PFSK-1 (cell line): ENCODE measurements at regions not wholly inside any gene's neighbourhood (a gene's known extent, or its start where the extent isn't known, plus 50 kb on each side); places are given as distances from the start of the nearest gene placed in this dataset.

Experiments used
- FOXP2 ChIP-seq: optimal IDR thresholded peaks from 2 replicates; pipeline ENCODE3; 2011; ENCODE audit warnings: borderline replicate concordance, control low read depth, inconsistent platforms; ENCODE audit not compliant: insufficient read depth; ENCODE audit errors: extremely low read length, extremely low read depth
- POLR2AphosphoS5 ChIP-seq: IDR thresholded peaks from 2 replicates; pipeline ENCODE4 v1.6.1; 2012; ENCODE audit warnings: low read depth, mild to moderate bottlenecking, control low read depth, low read length, moderate library complexity
- SIN3A ChIP-seq: IDR thresholded peaks from 2 replicates; pipeline ENCODE4 v1.6.1; 2012; ENCODE audit warnings: mild to moderate bottlenecking, low read length, moderate library complexity, borderline replicate concordance; ENCODE audit not compliant: insufficient read depth
- TAF1 ChIP-seq: IDR thresholded peaks from 2 replicates; pipeline ENCODE4 v1.6.1; 2012; ENCODE audit warnings: low read length, control low read depth, borderline replicate concordance; ENCODE audit not compliant: insufficient read depth
- TF ChIP-seq, protein P1 (sequence below), 2 experiments: IDR thresholded peaks; 2 replicates each; pipeline versions ENCODE4 v1.6.1 to v1.8.0; 2011 to 2012; ENCODE audit warnings: low read depth in 2 of 2, low read length in 2 of 2, control low read depth in 1 of 2, inconsistent platforms in 1 of 2, mild to moderate bottlenecking in 1 of 2, moderate library complexity in 1 of 2; ENCODE audit not compliant: insufficient read depth in 1 of 2

DNA sequence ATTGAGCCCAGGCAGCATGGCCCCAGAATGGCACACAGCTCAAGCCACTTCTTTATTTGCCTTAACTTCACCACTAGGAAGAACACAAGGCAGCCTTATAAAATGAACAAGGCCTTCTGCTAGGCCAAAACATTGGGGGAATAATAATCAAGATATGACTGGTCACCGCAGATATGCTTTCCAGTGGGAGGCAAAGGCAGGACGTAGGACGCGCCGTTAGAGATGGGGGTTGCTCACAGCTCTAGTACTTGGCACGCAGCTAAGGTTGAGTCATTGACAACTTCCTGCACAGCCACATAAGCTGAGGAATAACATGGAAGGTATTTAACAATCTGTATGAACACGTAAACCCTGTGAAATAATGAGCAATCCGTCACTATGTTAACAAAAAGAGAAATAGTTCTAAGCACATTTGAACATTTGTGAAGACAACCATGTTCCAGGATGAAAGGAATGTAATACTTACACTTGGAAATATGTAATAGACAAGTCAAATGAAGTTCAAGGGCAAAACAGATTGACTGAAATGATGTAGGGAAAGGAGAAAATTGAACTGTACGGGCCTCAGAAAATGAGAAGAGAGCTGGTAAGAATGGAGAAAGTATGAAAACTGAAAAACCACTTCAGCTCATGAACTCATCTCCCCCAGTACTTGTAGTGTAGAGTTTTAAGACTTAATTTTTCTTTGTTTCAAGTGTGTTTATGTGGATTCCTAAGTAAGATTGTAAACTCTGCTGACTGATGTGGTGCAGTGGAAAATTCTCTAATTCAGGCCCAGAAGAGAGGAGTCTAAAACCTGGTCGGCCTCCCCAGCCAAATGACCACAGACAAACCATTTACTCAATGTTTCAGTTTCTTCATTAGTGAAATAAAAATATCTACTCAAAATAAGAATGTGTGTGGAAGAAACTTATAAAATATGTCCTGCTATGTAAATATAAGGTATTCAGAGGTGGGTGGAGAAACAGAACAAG lies 59.3 kb upstream of the CCDC91 start:
- TF ChIP-seq FOXP2 (peak; percentile 90), TAF1 (no peak), SIN3A (peak; percentile 63; the same call in 1 of the 2 replicates), POLR2AphosphoS5 (no peak)
- TF ChIP-seq, protein P1, sequence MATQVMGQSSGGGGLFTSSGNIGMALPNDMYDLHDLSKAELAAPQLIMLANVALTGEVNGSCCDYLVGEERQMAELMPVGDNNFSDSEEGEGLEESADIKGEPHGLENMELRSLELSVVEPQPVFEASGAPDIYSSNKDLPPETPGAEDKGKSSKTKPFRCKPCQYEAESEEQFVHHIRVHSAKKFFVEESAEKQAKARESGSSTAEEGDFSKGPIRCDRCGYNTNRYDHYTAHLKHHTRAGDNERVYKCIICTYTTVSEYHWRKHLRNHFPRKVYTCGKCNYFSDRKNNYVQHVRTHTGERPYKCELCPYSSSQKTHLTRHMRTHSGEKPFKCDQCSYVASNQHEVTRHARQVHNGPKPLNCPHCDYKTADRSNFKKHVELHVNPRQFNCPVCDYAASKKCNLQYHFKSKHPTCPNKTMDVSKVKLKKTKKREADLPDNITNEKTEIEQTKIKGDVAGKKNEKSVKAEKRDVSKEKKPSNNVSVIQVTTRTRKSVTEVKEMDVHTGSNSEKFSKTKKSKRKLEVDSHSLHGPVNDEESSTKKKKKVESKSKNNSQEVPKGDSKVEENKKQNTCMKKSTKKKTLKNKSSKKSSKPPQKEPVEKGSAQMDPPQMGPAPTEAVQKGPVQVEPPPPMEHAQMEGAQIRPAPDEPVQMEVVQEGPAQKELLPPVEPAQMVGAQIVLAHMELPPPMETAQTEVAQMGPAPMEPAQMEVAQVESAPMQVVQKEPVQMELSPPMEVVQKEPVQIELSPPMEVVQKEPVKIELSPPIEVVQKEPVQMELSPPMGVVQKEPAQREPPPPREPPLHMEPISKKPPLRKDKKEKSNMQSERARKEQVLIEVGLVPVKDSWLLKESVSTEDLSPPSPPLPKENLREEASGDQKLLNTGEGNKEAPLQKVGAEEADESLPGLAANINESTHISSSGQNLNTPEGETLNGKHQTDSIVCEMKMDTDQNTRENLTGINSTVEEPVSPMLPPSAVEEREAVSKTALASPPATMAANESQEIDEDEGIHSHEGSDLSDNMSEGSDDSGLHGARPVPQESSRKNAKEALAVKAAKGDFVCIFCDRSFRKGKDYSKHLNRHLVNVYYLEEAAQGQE (IDR thresholded peaks at IDR 0.05; ENCODE audit: insufficient read depth in 1 of 2, low read depth in 2 of 2, low read length in 2 of 2): 0 out of 4 replicates have a peak, but pooled peaks of 1 of the 2 experiments have one; percentile 54

DNA sequence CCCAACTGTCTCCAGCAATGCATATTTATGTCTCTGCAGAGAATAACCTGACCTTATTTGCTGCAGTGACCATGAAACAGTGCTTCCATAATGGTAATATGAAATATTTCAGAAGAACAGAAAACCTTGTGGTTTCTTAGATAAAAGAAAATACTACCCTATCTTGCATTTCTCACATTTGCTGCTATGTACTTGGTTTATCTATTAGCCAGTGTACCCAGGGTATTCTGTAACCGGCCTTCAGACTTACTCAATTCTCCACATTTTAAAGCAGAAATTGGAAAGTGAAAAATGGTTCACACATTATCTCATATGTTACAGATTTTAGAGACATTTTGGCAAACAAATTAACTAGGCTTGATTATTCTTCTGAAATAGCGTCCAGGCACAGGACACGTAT lies 57.9 kb upstream of the CCDC91 start:
- no peak for TF ChIP-seq POLR2AphosphoS5
- TF ChIP-seq TAF1: no peak
- TF ChIP-seq, protein P1 (IDR thresholded peaks at IDR 0.05; ENCODE audit: insufficient read depth in 1 of 2, low read depth in 2 of 2, low read length in 2 of 2): no peak
- no peak for TF ChIP-seq SIN3A
- TF ChIP-seq FOXP2: no peak

DNA sequence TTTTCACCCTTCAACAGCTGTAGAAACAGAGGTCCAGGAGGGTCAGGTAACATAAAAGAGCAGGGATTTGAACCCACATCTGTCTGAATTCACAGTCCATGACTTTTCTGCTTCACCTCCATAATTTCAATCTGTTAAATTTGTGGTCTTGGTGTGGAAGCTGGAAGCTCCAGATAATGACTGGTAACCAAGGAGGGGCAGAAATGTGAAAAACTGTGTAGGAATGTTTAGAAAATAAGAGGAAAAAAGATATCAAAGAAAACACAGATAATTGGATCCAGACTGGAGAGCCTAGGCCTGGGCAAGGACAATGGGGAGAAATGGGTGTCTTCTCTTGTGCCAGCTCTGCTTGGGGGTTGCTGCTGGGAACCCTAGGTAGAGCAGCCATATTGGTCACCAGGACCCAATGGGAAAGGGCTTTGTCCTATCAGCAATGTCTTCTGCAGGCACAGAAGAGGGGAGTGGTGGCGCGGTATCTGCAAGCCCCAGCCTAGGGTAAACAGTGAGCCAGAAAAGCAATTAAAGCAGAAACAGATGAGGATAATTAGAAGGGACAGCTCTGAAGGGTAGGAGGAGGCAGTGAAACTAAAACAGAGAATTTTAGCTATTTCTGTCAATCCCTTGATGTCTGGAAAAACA lies 54.3 kb upstream of the CCDC91 start:
- TF ChIP-seq TAF1 (no peak), FOXP2 (no peak), SIN3A (no peak), POLR2AphosphoS5 (no peak)
- TF ChIP-seq, protein P1 (IDR thresholded peaks at IDR 0.05; ENCODE audit: insufficient read depth in 1 of 2, low read depth in 2 of 2, low read length in 2 of 2): no peak

DNA sequence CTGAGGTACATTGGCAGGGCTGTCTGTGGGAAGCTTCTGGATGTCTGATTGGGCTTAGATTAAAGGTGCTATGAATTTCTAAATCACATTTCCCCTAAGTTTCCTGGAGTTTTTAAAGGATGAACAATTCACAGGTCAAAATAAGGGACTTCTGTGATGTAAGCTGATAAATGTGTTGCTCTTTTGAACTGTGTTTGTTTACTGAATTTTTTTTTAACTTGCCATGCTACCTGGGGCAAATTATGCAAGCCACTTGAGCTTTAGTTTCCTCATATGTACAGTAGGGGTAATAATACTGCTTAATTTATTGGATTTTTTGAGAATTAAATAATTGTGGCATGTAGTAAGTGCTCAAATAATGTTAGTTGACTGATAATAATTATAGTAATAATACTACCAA lies 52.8 kb upstream of the CCDC91 start:
- TF ChIP-seq SIN3A: no peak
- TF ChIP-seq POLR2AphosphoS5: no peak
- TF ChIP-seq, protein P1 (IDR thresholded peaks at IDR 0.05; ENCODE audit: insufficient read depth in 1 of 2, low read depth in 2 of 2, low read length in 2 of 2): no peak
- no peak for TF ChIP-seq FOXP2
- TF ChIP-seq TAF1: no peak
